ENCODE measurements at regions not wholly inside any gene's neighbourhood (a gene's known extent, or its start where the extent isn't known, plus 50 kb on each side); places are given as distances from the start of the nearest gene placed in this dataset.

- ChIA-PET POLR2A (no interaction called here), CTCF (no interaction called here)
- no peaks in the 10 kb centered on the region for H3K27me3 Mint-ChIP-seq (ENCODE audit: low read depth)
- TF ChIP-seq ZNF416 (CRISPR knock-in tag; IDR thresholded peaks at IDR 0.05) (no peak), JAZF1 (CRISPR knock-in tag; IDR thresholded peaks at IDR 0.05) (no peak), ZNF138 (CRISPR knock-in tag; conservative IDR thresholded peaks at IDR 0.05) (no peak), CREB1 (CRISPR knock-in tag; IDR thresholded peaks at IDR 0.05) (no peak), PRDM15 (CRISPR knock-in tag; IDR thresholded peaks at IDR 0.05) (no peak), E2F1 (CRISPR knock-in tag; IDR thresholded peaks at IDR 0.05) (no peak), KAT7 (CRISPR knock-in tag; IDR thresholded peaks at IDR 0.05; ENCODE audit: borderline replicate concordance) (no peak), USF1 (CRISPR knock-in tag; IDR thresholded peaks at IDR 0.05) (no peak), ZNF425 (CRISPR knock-in tag; conservative IDR thresholded peaks at IDR 0.05) (no peak), FOXJ3 (CRISPR knock-in tag; IDR thresholded peaks at IDR 0.05; ENCODE audit: borderline replicate concordance) (no peak), ATF2 (CRISPR knock-in tag; IDR thresholded peaks at IDR 0.05; ENCODE audit: borderline replicate concordance, low read depth) (no peak), MXD4 (CRISPR knock-in tag; IDR thresholded peaks at IDR 0.05; ENCODE audit: borderline replicate concordance) (no peak), ZNF121 (CRISPR knock-in tag; IDR thresholded peaks at IDR 0.05) (no peak), SOX15 (CRISPR knock-in tag; IDR thresholded peaks at IDR 0.05) (no peak), ZNF232 (CRISPR knock-in tag; IDR thresholded peaks at IDR 0.05) (no peak), GABPB1 (CRISPR knock-in tag; IDR thresholded peaks at IDR 0.05) (no peak)
- H3K4me1 Mint-ChIP-seq: peaks cover 16% of the 10 kb centered on the region
- H3K36me3 Mint-ChIP-seq: no peaks in the 10 kb centered on the region
- H3K4me3 Mint-ChIP-seq: no peak overlapping the region
- no peak overlapping the region for H3K27ac Mint-ChIP-seq
- no peaks in the 10 kb centered on the region for H3K9me3 Mint-ChIP-seq
- ATAC-seq (no peak), DNase-seq (ENCODE audit: low spot score) (no peak)
These were observed 180.6 kb upstream of the MYL2 start for GRCh38 chr12:111101003-111101402.

GRCh38 chr12:111100554-111100953 lies 180.2 kb upstream of the MYL2 start:
- DNase-seq (ENCODE audit: low spot score) (no peak), ATAC-seq (no peak)
- ChIA-PET CTCF (no interaction called here), POLR2A (no interaction called here)
- H3K4me3 Mint-ChIP-seq: no peak overlapping the region
- no peaks in the 10 kb centered on the region for H3K9me3 Mint-ChIP-seq
- H3K4me1 Mint-ChIP-seq: peaks cover 16% of the 10 kb centered on the region
- TF ChIP-seq PRRX2 (CRISPR knock-in tag; IDR thresholded peaks at IDR 0.05) (no peak), ATF3 (CRISPR knock-in tag; conservative IDR thresholded peaks at IDR 0.05) (no peak), TEAD1 (CRISPR knock-in tag; IDR thresholded peaks at IDR 0.05) (no peak), OVOL2 (CRISPR knock-in tag; IDR thresholded peaks at IDR 0.05; ENCODE audit: borderline replicate concordance) (no peak), CREM (CRISPR knock-in tag; IDR thresholded peaks at IDR 0.05) (no peak), NR3C1 (CRISPR knock-in tag; conservative IDR thresholded peaks at IDR 0.05; ENCODE audit: low read depth) (no peak), TP53 (CRISPR knock-in tag; IDR thresholded peaks at IDR 0.05) (no peak), CDX4 (CRISPR knock-in tag; IDR thresholded peaks at IDR 0.05; ENCODE audit: borderline replicate concordance) (no peak), STAT6 (CRISPR knock-in tag; conservative IDR thresholded peaks at IDR 0.05; ENCODE audit: low read depth) (no peak), CREB1 (CRISPR knock-in tag; IDR thresholded peaks at IDR 0.05) (no peak)
- H3K36me3 Mint-ChIP-seq: no peaks in the 10 kb centered on the region
- H3K27me3 Mint-ChIP-seq (ENCODE audit: low read depth): no peaks in the 10 kb centered on the region
- H3K27ac Mint-ChIP-seq: peak overlapping the region; percentile 24
